Activated T-helper 1 cell treated with anti-CD3 and anti-CD28 coated beads, Interleukin-12 subunit alpha, Interleukin-12 subunit beta, Interleukin-2, Interleukin-4 antibody, amounts not matched to agents 30 ng/mL and 10 ng/mL and 1 ng/mL, durations not matched to agents 14 hours and 24 hours and 36 hours (primary cell): ENCODE measurements at regions not wholly inside any gene's neighbourhood (a gene's known extent, or its start where the extent isn't known, plus 50 kb on each side); places are given as distances from the start of the nearest gene placed in this dataset.

ENCODE experiments used
- DNase-seq: peaks from one replicate; pipeline ENCODE4 v3.0.0; 2021; ENCODE audit warnings: low spot score
- H3K27ac Mint-ChIP-seq: one replicate; pipeline ENCODE4 v1.8.0; 2021; ENCODE audit warnings: mild to moderate bottlenecking, mixed read lengths
- H3K27me3 Mint-ChIP-seq: one replicate; pipeline ENCODE4 v1.8.0; 2022; ENCODE audit warnings: mild to moderate bottlenecking, moderate library complexity, mixed read lengths; ENCODE audit not compliant: insufficient read depth
- H3K36me3 Mint-ChIP-seq: one replicate; pipeline ENCODE4 v1.8.0; 2021; ENCODE audit warnings: low read depth, mixed read lengths
- H3K4me1 Mint-ChIP-seq: one replicate; pipeline ENCODE4 v1.8.0; 2021; ENCODE audit warnings: low read depth, mixed read lengths
- H3K4me3 Mint-ChIP-seq: one replicate; pipeline ENCODE4 v1.8.0; 2021; ENCODE audit warnings: mild to moderate bottlenecking, moderate library complexity, mixed read lengths
- H3K9me3 Mint-ChIP-seq: one replicate; pipeline ENCODE4 v1.8.0; 2021; ENCODE audit warnings: mixed read lengths
- intact Hi-C: fragments of 100-400 bp; cut with micrococcal nuclease; formaldehyde crosslinking; loops from one replicate; pipeline ENCODE4 v1.15.1; 2024

- DNase-seq, result no peak
- Mint-ChIP-seq H3K4me3 (no peak overlapping the region), H3K27ac (no peak overlapping the region), H3K4me1 (peaks cover 49% of the 10 kb centered on the region), H3K27me3 (no peaks in the 10 kb centered on the region), H3K36me3 (peaks cover 8% of the 10 kb centered on the region), H3K9me3 (peaks cover 14% of the 10 kb centered on the region)
- intact Hi-C loops, result no loop called here
Observed at GRCh38 chr21:14688936-14689335, 142.8 kb upstream of the SAMSN1 start.

DNA sequence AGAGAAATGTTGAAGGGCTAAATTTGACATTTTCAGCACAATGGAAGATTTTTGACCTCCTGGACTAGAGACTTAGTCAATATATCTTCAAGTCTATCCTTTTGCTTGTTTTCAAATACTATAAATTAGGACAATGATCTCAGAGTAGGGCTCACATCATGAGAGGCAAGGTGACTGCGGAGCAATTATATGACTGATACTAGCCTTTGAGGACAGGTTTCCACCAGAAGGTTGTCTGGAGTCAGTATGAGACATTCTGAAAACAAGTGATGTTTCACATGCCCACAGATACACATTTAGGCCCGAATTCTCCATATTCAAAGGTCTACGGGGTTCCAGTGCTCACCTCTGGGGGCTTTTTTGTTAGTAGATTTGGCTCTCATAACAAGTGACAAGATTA is 142.3 kb upstream of the SAMSN1 start:
- H3K36me3 Mint-ChIP-seq, result peaks cover 8% of the 10 kb centered on the region
- H3K4me1 Mint-ChIP-seq, result peaks cover 51% of the 10 kb centered on the region
- H3K4me3 Mint-ChIP-seq, result no peak overlapping the region
- H3K27me3 Mint-ChIP-seq, result no peaks in the 10 kb centered on the region
- H3K27ac Mint-ChIP-seq, result no peak overlapping the region
- intact Hi-C loops, result no loop called here
- peaks cover 14% of the 10 kb centered on the region for H3K9me3 Mint-ChIP-seq
- DNase-seq, result no peak

GRCh38 chr21:14687268-14687625 is 141.1 kb upstream of the SAMSN1 start:
- H3K27me3 Mint-ChIP-seq, result no peaks in the 10 kb centered on the region
- peak overlapping the region; percentile 64 for H3K27ac Mint-ChIP-seq
- H3K4me3 Mint-ChIP-seq, result peak overlapping the region; percentile 34
- peaks cover 14% of the 10 kb centered on the region for H3K9me3 Mint-ChIP-seq
- intact Hi-C loops, result loop anchor here (2.0 kb wide), 2 partner anchors 36 to 50 kb away; no protein-coding TSS in a partner anchor
- peaks cover 60% of the 10 kb centered on the region for H3K4me1 Mint-ChIP-seq
- H3K36me3 Mint-ChIP-seq, result peaks cover 8% of the 10 kb centered on the region
- no peak for DNase-seq

- peaks cover 58% of the 10 kb centered on the region for H3K4me1 Mint-ChIP-seq
- no peak overlapping the region for H3K27ac Mint-ChIP-seq
- H3K9me3 Mint-ChIP-seq, result peaks cover 14% of the 10 kb centered on the region
- peaks cover 8% of the 10 kb centered on the region for H3K36me3 Mint-ChIP-seq
- H3K4me3 Mint-ChIP-seq, result peak overlapping the region; percentile 34
- intact Hi-C loops, result loop anchor here (2.0 kb wide), 2 partner anchors 36 to 50 kb away; no protein-coding TSS in a partner anchor
- DNase-seq, result no peak
- no peaks in the 10 kb centered on the region for H3K27me3 Mint-ChIP-seq
Observed at GRCh38 chr21:14686466-14687267, 140.6 kb upstream of the SAMSN1 start.

DNA sequence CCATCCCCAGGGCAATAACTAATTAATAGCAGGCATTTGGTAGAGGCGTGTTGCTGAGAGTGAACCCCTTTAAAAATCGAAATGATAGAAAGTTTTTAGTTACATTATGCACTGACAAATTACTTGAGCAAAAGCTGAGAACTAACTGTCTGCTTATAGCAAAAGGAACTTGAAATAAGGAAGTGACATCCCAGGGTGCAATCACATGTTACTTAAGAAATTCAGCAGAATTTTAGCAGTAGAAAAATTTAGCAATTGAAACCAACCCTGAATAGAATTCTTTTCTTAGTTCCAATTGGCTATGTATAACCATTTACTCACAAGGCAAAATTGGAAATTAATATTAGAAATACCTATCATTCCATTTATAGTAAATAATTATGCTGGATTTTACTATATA is 139.5 kb upstream of the SAMSN1 start:
- intact Hi-C loops, result no loop called here
- peaks cover 2% of the 10 kb centered on the region for H3K27me3 Mint-ChIP-seq
- peaks cover 61% of the 10 kb centered on the region for H3K4me1 Mint-ChIP-seq
- no peak overlapping the region for H3K27ac Mint-ChIP-seq
- H3K4me3 Mint-ChIP-seq, result no peak overlapping the region
- DNase-seq, result no peak
- H3K36me3 Mint-ChIP-seq, result peaks cover 6% of the 10 kb centered on the region
- peaks cover 14% of the 10 kb centered on the region for H3K9me3 Mint-ChIP-seq

GRCh38 chr21:14684071-14684470 is 138.0 kb upstream of the SAMSN1 start:
- H3K9me3 Mint-ChIP-seq, result peaks cover 11% of the 10 kb centered on the region
- peaks cover 5% of the 10 kb centered on the region for H3K36me3 Mint-ChIP-seq
- H3K4me3 Mint-ChIP-seq, result no peak overlapping the region
- DNase-seq, result no peak
- intact Hi-C loops, result no loop called here
- peaks cover 2% of the 10 kb centered on the region for H3K27me3 Mint-ChIP-seq
- H3K4me1 Mint-ChIP-seq, result peaks cover 62% of the 10 kb centered on the region
- H3K27ac Mint-ChIP-seq, result no peak overlapping the region

- Mint-ChIP-seq H3K4me3 (no peak overlapping the region), H3K27ac (peak overlapping the region; percentile 42), H3K4me1 (peaks cover 57% of the 10 kb centered on the region), H3K9me3 (peaks cover 11% of the 10 kb centered on the region), H3K36me3 (peaks cover 5% of the 10 kb centered on the region), H3K27me3 (peaks cover 2% of the 10 kb centered on the region)
- DNase-seq, result no peak
- intact Hi-C loops, result no loop called here
Observed at GRCh38 chr21:14683063-14683462, 136.9 kb upstream of the SAMSN1 start.

- DNase-seq, result no peak
- H3K36me3 Mint-ChIP-seq, result peaks cover 21% of the 10 kb centered on the region
- H3K4me3 Mint-ChIP-seq, result no peak overlapping the region
- H3K4me1 Mint-ChIP-seq, result peaks cover 59% of the 10 kb centered on the region
- H3K27me3 Mint-ChIP-seq, result peaks cover 2% of the 10 kb centered on the region
- peaks cover 16% of the 10 kb centered on the region for H3K9me3 Mint-ChIP-seq
- intact Hi-C loops, result loop anchor here (5.0 kb wide), 3 partner anchors 107 to 152 kb away; partner anchors contain the start of gene SAMSN1
- no peak overlapping the region for H3K27ac Mint-ChIP-seq
Observed at GRCh38 chr21:14678973-14679574, 133.0 kb upstream of the SAMSN1 start.

- H3K27me3 Mint-ChIP-seq, result peaks cover 2% of the 10 kb centered on the region
- intact Hi-C loops, result loop anchor here (2.0 to 5.0 kb wide), 5 partner anchors 47 to 150 kb away; partner anchors contain the start of gene SAMSN1
- no peak for DNase-seq
- H3K4me3 Mint-ChIP-seq, result no peak overlapping the region
- H3K36me3 Mint-ChIP-seq, result peaks cover 24% of the 10 kb centered on the region
- peak overlapping the region; percentile 4 for H3K27ac Mint-ChIP-seq
- peaks cover 16% of the 10 kb centered on the region for H3K9me3 Mint-ChIP-seq
- H3K4me1 Mint-ChIP-seq, result peaks cover 56% of the 10 kb centered on the region
Observed at GRCh38 chr21:14677639-14678179, 131.6 kb upstream of the SAMSN1 start.

DNA sequence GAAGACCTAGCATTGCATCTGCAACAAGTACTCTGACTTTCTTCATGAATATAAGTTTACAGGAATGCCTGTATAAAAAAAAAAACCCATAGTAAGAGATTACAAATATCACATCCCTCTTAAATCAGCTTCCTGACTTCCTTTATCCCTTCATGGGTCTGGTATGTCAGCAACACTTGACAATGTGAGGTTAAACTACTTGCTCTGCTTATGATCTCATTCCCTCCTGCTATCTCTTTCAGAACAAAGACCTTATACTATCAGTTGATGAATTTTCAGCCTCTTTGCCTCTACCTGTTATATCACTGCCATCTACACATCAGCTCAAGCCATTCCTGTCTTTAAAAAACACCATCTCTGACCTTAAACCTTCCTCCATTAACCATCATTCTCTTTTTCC is 130.9 kb upstream of the SAMSN1 start:
- Mint-ChIP-seq H3K4me3 (peak overlapping the region; percentile 12), H3K27ac (peak overlapping the region; percentile 97), H3K27me3 (peaks cover 2% of the 10 kb centered on the region), H3K9me3 (peaks cover 16% of the 10 kb centered on the region), H3K36me3 (peaks cover 24% of the 10 kb centered on the region), H3K4me1 (peaks cover 54% of the 10 kb centered on the region)
- DNase-seq, result no peak
- intact Hi-C loops, result loop anchor here (2.0 to 5.0 kb wide), 5 partner anchors 46 to 150 kb away; partner anchors contain the start of gene SAMSN1

DNA sequence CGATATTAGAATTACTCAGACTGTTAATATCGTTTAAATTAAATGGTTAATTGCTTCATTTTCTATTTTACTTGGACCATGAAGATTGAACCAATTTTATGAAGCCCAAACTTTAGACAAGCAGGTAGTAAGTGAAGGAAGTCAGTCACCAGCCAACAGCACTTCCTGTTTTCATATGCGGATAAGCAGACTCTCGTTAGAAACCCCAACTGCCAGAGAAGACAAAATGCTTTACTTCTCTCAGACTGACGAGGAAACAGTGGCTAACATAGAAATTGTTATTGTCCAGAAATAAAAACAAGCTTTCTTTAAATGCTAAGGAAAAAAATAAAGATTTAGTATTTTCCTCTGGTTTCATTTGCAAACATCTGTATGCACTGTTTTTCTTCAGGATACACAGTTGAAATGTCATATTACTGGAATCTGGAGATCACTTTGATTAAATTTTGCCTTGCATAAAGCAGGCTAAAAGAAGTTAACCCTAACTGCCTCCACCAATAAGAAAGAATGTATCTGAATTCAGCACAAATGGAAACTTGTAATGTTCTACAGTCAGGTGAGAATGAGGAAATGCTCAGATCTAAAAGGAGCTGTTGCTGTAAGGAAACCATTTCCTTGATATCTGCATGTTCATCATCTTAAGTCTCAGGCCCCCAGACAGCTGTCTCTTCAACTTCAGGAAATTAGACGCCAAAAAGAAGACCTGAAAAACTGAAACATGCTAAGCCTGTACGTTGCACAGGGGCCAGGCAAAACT is 129.8 kb upstream of the SAMSN1 start:
- intact Hi-C loops, result loop anchor here (2.0 to 5.0 kb wide), 5 partner anchors 45 to 149 kb away; partner anchors contain the start of gene SAMSN1
- Mint-ChIP-seq H3K9me3 (peaks cover 16% of the 10 kb centered on the region), H3K4me1 (peaks cover 49% of the 10 kb centered on the region), H3K36me3 (peaks cover 23% of the 10 kb centered on the region), H3K4me3 (peak overlapping the region; percentile 74), H3K27me3 (no peaks in the 10 kb centered on the region), H3K27ac (peak overlapping the region; percentile 97)
- DNase-seq, result no peak

GRCh38 chr21:14673649-14674048 is 127.5 kb upstream of the SAMSN1 start:
- intact Hi-C loops, result no loop called here
- Mint-ChIP-seq H3K27ac (no peak overlapping the region), H3K27me3 (no peaks in the 10 kb centered on the region), H3K36me3 (peaks cover 28% of the 10 kb centered on the region), H3K4me3 (no peak overlapping the region), H3K4me1 (peaks cover 39% of the 10 kb centered on the region), H3K9me3 (peaks cover 16% of the 10 kb centered on the region)
- no peak for DNase-seq
